ENCODE measurements at regions not wholly inside any gene's neighbourhood (a gene's known extent, or its start where the extent isn't known, plus 50 kb on each side); places are given as distances from the start of the nearest gene placed in this dataset.

DNA sequence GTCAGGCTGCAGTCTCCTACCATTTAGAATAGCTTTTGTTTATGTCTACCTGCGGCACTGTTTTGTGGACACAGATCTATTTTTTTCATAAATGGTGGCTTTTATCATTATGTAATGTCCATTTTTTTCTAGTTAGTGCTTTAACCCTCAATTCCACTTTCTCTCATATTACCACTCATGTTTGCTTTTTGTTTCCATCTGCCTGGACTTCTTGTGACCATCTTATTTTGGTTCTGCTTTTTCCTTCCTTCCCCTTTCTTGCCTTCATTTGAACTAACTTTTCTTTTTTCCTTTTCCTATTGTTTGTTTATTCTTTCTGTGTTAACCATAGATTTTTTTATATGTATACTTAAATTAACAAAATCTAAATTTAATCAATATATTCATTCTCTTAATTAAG, 63.2 kb upstream of the SLC22A11 start:
- no peak overlapping the region for H3K4me3 ChIP-seq (replicated peaks; ENCODE audit: insufficient read depth, low read length)
- no peaks in the 10 kb centered on the region for H3K27me3 ChIP-seq (ENCODE audit: insufficient read depth, poor library complexity, severe bottlenecking)
- TF ChIP-seq SPI1 (IDR thresholded peaks at IDR 0.05; ENCODE audit: borderline replicate concordance, low read depth) = peak; percentile 32; the same call in 1 of the 2 replicates
- no peak for TF ChIP-seq REST (IDR thresholded peaks at IDR 0.05; ENCODE audit: insufficient replicate concordance, low read depth)
- TF ChIP-seq, protein P1, sequence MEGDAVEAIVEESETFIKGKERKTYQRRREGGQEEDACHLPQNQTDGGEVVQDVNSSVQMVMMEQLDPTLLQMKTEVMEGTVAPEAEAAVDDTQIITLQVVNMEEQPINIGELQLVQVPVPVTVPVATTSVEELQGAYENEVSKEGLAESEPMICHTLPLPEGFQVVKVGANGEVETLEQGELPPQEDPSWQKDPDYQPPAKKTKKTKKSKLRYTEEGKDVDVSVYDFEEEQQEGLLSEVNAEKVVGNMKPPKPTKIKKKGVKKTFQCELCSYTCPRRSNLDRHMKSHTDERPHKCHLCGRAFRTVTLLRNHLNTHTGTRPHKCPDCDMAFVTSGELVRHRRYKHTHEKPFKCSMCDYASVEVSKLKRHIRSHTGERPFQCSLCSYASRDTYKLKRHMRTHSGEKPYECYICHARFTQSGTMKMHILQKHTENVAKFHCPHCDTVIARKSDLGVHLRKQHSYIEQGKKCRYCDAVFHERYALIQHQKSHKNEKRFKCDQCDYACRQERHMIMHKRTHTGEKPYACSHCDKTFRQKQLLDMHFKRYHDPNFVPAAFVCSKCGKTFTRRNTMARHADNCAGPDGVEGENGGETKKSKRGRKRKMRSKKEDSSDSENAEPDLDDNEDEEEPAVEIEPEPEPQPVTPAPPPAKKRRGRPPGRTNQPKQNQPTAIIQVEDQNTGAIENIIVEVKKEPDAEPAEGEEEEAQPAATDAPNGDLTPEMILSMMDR (IDR thresholded peaks at IDR 0.05; ENCODE audit: insufficient read depth, low read length) = no peak
- H3K27ac ChIP-seq (replicated peaks) = peak overlapping the region; percentile 67
- peak in 1 of 2 experiments; percentile 21 for DNase-seq (ENCODE audit: low read depth in 1 of 2, low spot score in 1 of 2)

GRCh38 chr11:64498136-64498535, 57.6 kb upstream of the SLC22A11 start:
- Histone ChIP-seq H3K27ac (replicated peaks) (peak overlapping the region; percentile 98), H3K4me3 (replicated peaks; ENCODE audit: insufficient read depth, low read length) (no peak overlapping the region), H3K27me3 (ENCODE audit: insufficient read depth, poor library complexity, severe bottlenecking) (no peaks in the 10 kb centered on the region)
- TF ChIP-seq, protein P1 (IDR thresholded peaks at IDR 0.05; ENCODE audit: insufficient read depth, low read length) = no peak
- TF ChIP-seq SPI1 (IDR thresholded peaks at IDR 0.05; ENCODE audit: borderline replicate concordance, low read depth) (no peak), GABPA (IDR thresholded peaks at IDR 0.05; ENCODE audit: low read depth) (no peak), POLR2AphosphoS5 (IDR thresholded peaks at IDR 0.05; ENCODE audit: low read depth) (0 out of 2 replicates have a peak, but pooled peaks have one; percentile 12), REST (IDR thresholded peaks at IDR 0.05; ENCODE audit: insufficient replicate concordance, low read depth) (no peak)
- DNase-seq (ENCODE audit: low read depth in 1 of 2, low spot score in 1 of 2) = peak; percentile 72 to 76

DNA sequence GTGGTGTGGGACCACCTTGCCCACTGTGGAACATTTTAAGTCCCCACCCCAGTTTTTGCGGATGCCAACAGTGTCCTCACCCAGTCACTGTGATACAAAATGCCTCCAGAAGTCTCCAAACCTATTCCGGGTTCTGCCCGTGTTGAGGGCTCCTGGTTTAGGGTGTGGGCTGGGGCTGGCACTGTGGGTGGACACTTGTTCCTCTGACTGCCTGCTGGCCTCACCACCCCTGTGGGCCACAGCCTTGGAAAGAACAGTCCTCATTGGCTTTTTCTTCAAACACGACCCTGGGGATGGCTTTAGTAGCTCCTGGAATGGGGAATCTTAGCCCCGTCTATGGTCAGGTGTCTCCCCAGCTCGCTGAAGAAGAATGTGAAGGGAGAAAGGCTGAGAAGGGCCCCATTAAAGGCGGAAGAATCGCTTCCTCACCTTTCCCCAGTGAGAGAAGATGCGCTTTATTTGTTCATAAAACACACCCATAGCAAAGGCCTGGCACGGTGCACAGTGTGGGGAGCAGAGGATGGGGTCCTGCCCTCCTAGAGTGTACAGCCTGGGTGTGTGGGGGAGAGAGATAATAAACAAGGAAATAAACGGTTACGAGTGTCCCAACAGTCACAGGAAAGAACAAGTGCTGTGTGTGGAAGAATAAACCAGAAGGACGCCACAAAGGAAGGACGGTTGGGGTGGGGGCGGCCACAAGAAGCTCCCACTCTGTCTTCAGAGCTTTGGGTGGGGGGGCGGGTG, 56.3 kb upstream of the SLC22A11 start:
- peak overlapping the region; percentile 98 for H3K27ac ChIP-seq (replicated peaks)
- TF ChIP-seq, protein P1 (IDR thresholded peaks at IDR 0.05; ENCODE audit: insufficient read depth, low read length) = no peak
- peak; percentile 93 for TF ChIP-seq POLR2AphosphoS5 (IDR thresholded peaks at IDR 0.05; ENCODE audit: low read depth)
- TF ChIP-seq REST (IDR thresholded peaks at IDR 0.05; ENCODE audit: insufficient replicate concordance, low read depth) = peak; percentile 27
- peak; percentile 23 to 92 for DNase-seq (ENCODE audit: low read depth in 1 of 2, low spot score in 1 of 2)
- no peak overlapping the region for H3K4me3 ChIP-seq (replicated peaks; ENCODE audit: insufficient read depth, low read length)
- H3K27me3 ChIP-seq (ENCODE audit: insufficient read depth, poor library complexity, severe bottlenecking) = no peaks in the 10 kb centered on the region
